ENCODE measurements at regions not wholly inside any gene's neighbourhood (a gene's known extent, or its start where the extent isn't known, plus 50 kb on each side); places are given as distances from the start of the nearest gene placed in this dataset. TPM values are rescaled to one million over a fixed set of nuclear protein-coding genes. Genes with fewer than 3 reads are reported as not detected.

GRCh38 chr1:90143591-90143990 is 148.7 kb downstream of the ZNF326 start:
- no peak for DNase-seq (ENCODE audit: low spot score)

DNA sequence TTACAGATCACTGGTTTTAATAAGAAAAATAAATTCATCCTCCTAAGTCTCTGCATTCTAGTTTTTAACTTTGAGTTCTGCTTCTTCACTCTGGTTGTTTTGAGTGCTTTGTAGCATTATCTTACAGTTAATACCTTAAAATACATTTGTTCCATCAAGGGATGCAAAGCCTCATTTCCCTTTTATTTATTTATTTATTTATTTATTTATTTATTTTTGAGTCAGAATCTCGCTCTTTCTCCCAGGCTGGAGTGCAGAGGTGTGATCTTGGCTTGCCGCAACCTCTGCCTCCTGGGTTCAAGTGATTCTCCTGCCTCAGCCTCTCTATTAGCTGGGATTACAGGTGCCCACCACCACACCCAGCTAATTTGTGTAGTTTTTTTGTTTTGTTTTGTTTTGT is 147.8 kb downstream of the ZNF326 start:
- DNase-seq (ENCODE audit: low spot score): no peak

- DNase-seq (ENCODE audit: low spot score): no peak
These were observed 144.9 kb downstream of the ZNF326 start for GRCh38 chr1:90139837-90140236.

DNA sequence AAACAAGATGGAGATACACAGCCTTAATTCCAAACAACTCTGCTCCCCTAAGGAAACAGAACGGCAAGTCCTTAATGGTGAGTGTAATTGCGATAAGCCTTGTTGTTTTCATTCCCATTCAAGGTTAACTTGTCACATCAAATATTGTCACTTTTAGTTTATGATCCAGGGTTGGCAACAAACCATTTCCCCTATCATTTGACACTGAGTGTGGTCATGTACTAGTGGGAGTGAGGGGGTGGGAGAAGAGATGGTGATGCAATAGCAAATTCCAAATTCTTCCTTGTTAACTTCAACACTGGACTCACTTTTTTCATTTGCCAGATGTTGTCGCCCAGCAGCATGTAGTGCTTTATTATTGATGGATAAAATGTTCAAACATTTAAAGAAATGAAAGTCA is 140.4 kb downstream of the ZNF326 start:
- DNase-seq (ENCODE audit: low spot score): no peak

DNA sequence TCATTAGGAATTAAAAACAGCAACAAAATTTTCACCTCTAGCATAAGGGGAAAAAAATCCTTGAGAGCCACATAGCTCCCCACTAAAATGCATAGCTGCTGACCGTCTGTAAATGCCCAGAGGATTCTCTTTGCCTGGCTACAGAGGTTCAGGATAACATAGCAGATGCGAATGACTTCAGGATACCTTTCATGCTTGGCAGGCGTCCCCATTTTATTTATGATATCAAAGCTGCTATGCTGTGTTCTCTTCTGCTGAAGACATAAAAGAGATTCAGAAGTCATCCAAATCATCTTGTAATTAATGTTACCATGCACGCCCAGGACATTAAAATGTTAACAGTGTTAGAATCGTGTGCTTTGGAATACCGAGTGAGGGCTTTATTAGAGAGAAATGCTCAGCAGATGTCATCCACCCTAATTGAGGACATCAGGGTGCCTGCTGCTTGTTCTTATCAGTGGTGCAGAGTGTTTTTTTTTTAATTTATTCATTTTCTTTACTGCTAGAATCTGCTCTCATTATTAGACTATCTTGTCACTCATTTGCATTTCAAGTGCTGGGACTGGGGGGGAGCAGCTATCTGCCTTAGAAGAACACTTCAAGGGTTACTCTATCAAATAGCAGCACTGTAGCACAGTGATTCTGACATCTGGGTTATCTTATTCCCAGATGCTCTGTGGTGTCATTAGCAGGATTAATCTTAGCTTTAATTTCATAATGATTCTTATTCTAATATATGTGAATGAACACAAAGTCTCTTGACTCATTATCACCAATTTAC is 139.5 kb downstream of the ZNF326 start:
- no peak for DNase-seq (ENCODE audit: low spot score)

- peak; percentile 74 for DNase-seq (ENCODE audit: low spot score)
These were observed 138.2 kb downstream of the ZNF326 start for GRCh38 chr1:90133133-90133532.

GRCh38 chr1:90132306-90132705 is 137.4 kb downstream of the ZNF326 start:
- no peak for DNase-seq (ENCODE audit: low spot score)

DNA sequence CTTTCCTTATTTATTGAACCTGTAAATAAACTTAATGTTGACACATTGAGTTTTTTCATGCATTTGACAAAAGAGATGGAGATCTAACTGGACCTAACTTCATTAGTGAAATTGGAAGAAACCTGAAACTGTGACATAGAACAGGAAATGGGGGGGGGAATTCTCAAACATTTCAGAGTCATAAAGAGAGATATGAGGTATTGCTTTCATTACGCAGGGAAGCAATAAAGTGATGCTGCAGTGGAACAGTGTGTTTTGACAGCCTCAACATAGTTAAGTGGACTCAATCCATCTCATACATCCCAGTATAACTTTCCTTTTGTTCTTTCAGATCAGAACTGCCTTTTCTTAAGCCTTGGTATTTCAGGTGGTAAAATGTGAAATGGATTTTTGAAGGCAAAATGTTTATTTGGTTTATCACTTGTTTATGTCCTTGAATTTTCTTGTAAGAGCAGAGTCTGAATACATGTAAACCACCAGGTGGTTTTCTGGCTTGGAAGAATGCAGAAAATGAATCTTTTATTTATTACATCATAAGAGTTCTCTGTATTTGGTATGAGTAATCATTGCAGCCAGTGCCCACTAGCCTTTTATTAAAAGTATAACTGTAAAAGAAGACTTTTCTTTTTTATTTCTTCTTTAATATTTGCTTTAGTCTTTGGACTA is 132.5 kb downstream of the ZNF326 start:
- no peak for DNase-seq (ENCODE audit: low spot score)

DNA sequence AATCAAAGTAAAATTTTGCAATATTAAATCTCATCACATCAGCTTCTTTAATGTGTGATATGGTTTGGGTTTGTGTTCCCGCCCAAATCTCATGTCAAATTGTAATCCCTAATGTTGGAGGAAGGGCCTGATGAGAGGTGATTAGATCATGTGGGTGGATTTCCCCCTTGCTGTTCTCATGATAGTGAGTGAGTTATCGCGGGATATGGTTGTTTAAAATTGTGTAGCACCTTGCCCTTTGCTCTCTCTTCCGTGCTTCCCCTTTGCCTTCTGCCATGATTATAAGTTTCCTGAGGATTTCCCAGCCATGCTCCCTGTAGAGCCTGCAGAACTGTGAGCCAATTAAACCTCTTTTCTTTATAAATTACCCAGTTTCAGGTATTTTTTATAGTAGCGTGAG is 131.9 kb downstream of the ZNF326 start:
- DNase-seq (ENCODE audit: low spot score): no peak

- no peak for DNase-seq (ENCODE audit: low spot score)
These were observed 127.9 kb downstream of the ZNF326 start for GRCh38 chr1:90122654-90123340.

DNA sequence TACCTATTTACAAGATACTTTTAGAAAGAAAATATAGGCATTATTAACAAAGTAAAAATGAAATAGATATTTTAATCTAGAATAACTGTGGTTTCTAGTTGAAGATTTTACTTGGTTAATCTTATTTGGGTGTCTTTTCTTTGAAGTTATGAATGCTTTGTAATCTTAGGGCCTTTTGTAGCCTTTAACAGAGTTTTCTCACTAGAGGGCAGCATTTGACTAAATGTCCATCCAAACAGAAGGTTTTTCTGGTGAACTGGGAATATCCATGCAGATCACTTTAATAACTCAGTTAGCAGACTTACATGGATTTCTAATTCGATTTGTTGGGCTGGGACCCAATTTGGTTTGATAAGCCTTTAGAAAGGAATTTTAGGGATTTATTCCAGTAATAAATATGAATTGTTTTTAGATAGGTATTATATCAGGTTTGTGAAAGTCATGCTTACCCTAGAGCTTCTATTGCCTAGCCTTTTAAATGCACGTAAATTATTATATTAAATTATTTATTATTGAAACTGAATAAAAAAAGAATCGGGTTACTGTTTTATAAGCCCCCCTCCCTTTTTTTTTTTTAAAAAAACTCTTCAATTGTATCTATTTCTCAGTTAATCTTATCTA is 119.7 kb downstream of the ZNF326 start:
- DNase-seq (ENCODE audit: low spot score): peak; percentile 69

DNA sequence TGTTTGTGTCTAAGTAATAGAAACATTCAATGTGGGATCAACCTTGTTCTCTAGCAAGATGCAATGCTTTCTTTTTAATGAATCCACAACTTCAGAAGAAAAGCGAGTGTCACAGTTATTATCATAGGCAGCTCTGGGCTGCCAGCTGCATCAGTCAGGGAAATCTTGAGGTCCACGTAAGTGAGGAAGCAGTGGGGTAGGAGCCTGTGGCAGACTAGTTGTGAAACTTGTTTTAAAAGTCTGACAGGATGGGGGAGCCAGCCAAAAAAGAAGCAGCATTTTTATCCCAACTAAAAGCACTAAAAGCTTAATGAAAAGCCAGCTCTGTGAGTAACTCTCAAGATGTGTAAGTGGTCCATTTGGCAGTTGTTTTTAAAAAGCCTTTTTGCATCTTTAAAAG is 113.1 kb downstream of the ZNF326 start:
- no peak for DNase-seq (ENCODE audit: low spot score)

- no peak for DNase-seq (ENCODE audit: low spot score)
These were observed 111.4 kb downstream of the ZNF326 start for GRCh38 chr1:90106311-90106710.

DNA sequence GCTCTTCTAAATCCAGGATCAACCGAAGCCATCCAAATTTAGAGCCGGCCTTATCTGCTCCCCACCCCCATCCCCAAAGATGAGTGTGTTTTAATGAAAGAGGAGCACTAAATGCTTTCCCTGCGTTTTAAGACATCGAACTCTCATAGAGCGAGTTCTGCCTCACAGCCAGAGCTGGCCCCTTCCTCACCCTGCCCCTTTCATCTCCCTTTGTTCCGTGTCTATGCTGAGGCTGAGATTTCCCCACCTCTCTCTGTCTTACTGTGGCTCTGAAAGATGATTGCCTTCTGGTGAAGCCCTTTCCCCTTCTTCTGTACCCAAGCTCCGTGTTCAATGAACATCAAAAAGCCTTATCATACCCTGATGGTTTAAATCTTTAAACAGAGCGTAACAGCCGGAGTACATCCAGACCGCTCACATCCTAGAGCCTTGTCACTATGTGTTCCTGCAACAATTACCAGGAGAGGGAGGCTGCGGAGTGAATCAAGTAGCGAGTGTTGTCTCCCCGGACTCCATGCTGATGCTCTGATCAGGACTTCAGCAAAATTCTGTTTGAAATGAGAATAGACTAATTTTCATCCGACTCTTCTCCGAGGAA is 110.1 kb downstream of the ZNF326 start:
- no peak for DNase-seq (ENCODE audit: low spot score)

DNA sequence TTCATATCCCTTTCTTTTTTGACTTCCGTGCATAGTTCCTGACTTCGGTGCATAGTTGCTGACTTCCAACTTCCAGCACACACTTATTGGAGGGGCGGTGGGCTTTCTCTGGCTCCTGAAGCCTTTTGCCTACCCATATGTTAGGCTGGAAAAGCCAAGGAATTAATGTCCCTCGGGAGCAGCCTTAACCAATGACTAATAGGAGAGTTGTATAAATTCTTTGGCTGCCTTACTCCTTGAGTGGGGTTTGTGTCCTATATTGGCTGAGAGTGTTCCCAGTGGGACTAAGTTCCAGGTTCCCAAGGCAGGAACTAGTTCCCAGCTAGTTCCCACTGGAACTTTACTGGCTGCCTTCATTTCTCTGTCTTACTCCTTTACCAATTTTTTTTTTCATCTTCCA is 105.7 kb downstream of the ZNF326 start:
- no peak for DNase-seq (ENCODE audit: low spot score)

DNA sequence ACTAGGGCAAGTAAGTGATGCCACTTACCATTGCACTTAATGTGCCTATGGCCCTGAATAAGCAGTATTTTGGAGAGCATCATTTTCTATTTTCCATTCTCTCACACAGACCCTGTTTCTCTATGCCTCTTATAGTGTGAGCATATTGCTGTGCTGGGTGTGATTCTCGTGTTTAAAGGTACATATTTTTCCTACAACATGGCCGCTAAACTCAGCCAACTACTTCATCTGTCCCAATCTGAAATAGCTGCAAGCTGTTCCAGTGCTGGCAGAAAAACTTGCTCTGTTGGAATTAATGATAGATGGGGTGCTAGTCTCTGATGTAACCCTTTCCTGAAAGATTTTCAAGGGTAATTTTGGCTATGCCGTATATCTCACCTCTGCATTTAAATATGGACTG is 97.5 kb downstream of the ZNF326 start:
- DNase-seq (ENCODE audit: low spot score): no peak

Small RNA genes lying in the stretch of these regions (small RNA-seq; reads per million reads assigned to genes)
- gene RNU6-695P: not detected

All from HT-29 (cell line).